ENCODE measurements at regions not wholly inside any gene's neighbourhood (a gene's known extent, or its start where the extent isn't known, plus 50 kb on each side); places are given as distances from the start of the nearest gene placed in this dataset.

DNA sequence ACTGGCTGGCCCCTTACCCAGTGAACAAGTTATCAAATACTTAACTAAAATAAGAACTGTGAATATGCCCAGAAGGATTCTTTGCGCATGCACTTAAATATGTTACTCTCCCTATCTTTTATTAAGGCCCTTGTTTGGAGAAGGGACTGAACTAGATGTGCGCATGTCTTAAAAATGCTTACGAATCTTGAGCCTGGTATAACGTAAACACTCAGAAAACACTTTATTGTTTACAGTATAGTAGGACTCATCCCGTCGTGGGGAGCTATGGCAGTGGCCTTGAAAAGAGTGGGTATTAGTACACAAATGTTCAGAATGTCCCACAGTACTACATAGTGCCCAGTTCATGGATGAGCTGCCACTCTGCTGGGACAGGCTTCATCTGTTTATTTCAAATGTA lies 75.9 kb upstream of the MAP4K3 start:
- TF ChIP-seq POLR2A (IDR thresholded peaks at IDR 0.05) (no peak), CTCF (IDR thresholded peaks at IDR 0.05) (no peak)
